ENCODE measurements at regions not wholly inside any gene's neighbourhood (a gene's known extent, or its start where the extent isn't known, plus 50 kb on each side); places are given as distances from the start of the nearest gene placed in this dataset.

- ChIA-PET CTCF (no interaction called here), POLR2A (no interaction called here)
- DNase-seq (ENCODE audit: extremely low spot score): no peak
- TF ChIP-seq L3MBTL2 (conservative IDR thresholded peaks at IDR 0.05): no peak
- TF ChIP-seq FOXA1 (IDR thresholded peaks at IDR 0.05): no peak
These were observed 923.7 kb downstream of the SLC4A3 start for GRCh38 chr2:220550995-220551700.

- ChIA-PET POLR2A (no interaction called here), CTCF (no interaction called here)
- TF ChIP-seq FOXA1 (IDR thresholded peaks at IDR 0.05): no peak
- no peak for DNase-seq (ENCODE audit: extremely low spot score)
These were observed 925.5 kb downstream of the SLC4A3 start for GRCh38 chr2:220552790-220553535.

GRCh38 chr2:220555961-220556630 is 928.7 kb downstream of the SLC4A3 start:
- CTCF ChIA-PET: no interaction called here
- DNase-seq (ENCODE audit: extremely low spot score): no peak
- POLR2A ChIA-PET: no interaction called here
- no peak for TF ChIP-seq NFRKB (IDR thresholded peaks at IDR 0.05)
- no peak for TF ChIP-seq SP1 (IDR thresholded peaks at IDR 0.05)
- no peak for TF ChIP-seq SUZ12 (IDR thresholded peaks at IDR 0.05)
- no peak for TF ChIP-seq HDGF (IDR thresholded peaks at IDR 0.05; ENCODE audit: borderline replicate concordance)
- TF ChIP-seq FOXA1 (IDR thresholded peaks at IDR 0.05): no peak
- no peak for TF ChIP-seq ZNF384 (IDR thresholded peaks at IDR 0.05)
- no peak for TF ChIP-seq FOXM1 (IDR thresholded peaks at IDR 0.05; ENCODE audit: borderline replicate concordance)
- no peak for TF ChIP-seq CTBP1 (IDR thresholded peaks at IDR 0.05; ENCODE audit: borderline replicate concordance)
- no peak for TF ChIP-seq ELF4 (IDR thresholded peaks at IDR 0.05)
- no peak for TF ChIP-seq LEF1 (IDR thresholded peaks at IDR 0.05; ENCODE audit: borderline replicate concordance)
- no peak for TF ChIP-seq L3MBTL2 (conservative IDR thresholded peaks at IDR 0.05)
- no peak for TF ChIP-seq BHLHE40 (IDR thresholded peaks at IDR 0.05; ENCODE audit: borderline replicate concordance)
- TF ChIP-seq FOXK2 (IDR thresholded peaks at IDR 0.05): no peak
- no peak for TF ChIP-seq PKNOX1 (IDR thresholded peaks at IDR 0.05)
- TF ChIP-seq ARNT (IDR thresholded peaks at IDR 0.05): no peak
- TF ChIP-seq TARDBP (IDR thresholded peaks at IDR 0.05): no peak

- no peak for DNase-seq (ENCODE audit: extremely low spot score)
- ChIA-PET POLR2A (no interaction called here), CTCF (no interaction called here)
- no peak for TF ChIP-seq FOXK2 (IDR thresholded peaks at IDR 0.05)
- no peak for TF ChIP-seq L3MBTL2 (conservative IDR thresholded peaks at IDR 0.05)
- no peak for TF ChIP-seq TARDBP (IDR thresholded peaks at IDR 0.05)
- TF ChIP-seq ELF4 (IDR thresholded peaks at IDR 0.05): no peak
- TF ChIP-seq FOXA1 (IDR thresholded peaks at IDR 0.05): no peak
- no peak for TF ChIP-seq HDGF (IDR thresholded peaks at IDR 0.05; ENCODE audit: borderline replicate concordance)
- TF ChIP-seq SP1 (IDR thresholded peaks at IDR 0.05): no peak
- no peak for TF ChIP-seq BHLHE40 (IDR thresholded peaks at IDR 0.05; ENCODE audit: borderline replicate concordance)
- TF ChIP-seq PKNOX1 (IDR thresholded peaks at IDR 0.05): no peak
- TF ChIP-seq ZNF384 (IDR thresholded peaks at IDR 0.05): no peak
- no peak for TF ChIP-seq LEF1 (IDR thresholded peaks at IDR 0.05; ENCODE audit: borderline replicate concordance)
- no peak for TF ChIP-seq FOXM1 (IDR thresholded peaks at IDR 0.05; ENCODE audit: borderline replicate concordance)
These were observed 929.2 kb downstream of the SLC4A3 start for GRCh38 chr2:220556658-220557057.

- no peak for TF ChIP-seq SP1 (IDR thresholded peaks at IDR 0.05)
- no peak for TF ChIP-seq HDGF (IDR thresholded peaks at IDR 0.05; ENCODE audit: borderline replicate concordance)
- TF ChIP-seq LEF1 (IDR thresholded peaks at IDR 0.05; ENCODE audit: borderline replicate concordance): no peak
- TF ChIP-seq PKNOX1 (IDR thresholded peaks at IDR 0.05): no peak
- no peak for TF ChIP-seq TARDBP (IDR thresholded peaks at IDR 0.05)
- ChIA-PET CTCF (no interaction called here), POLR2A (no interaction called here)
- no peak for DNase-seq (ENCODE audit: extremely low spot score)
These were observed 932.8 kb downstream of the SLC4A3 start for GRCh38 chr2:220560192-220560591.

- TF ChIP-seq L3MBTL2 (conservative IDR thresholded peaks at IDR 0.05) (no peak), BHLHE40 (IDR thresholded peaks at IDR 0.05; ENCODE audit: borderline replicate concordance) (no peak), FOXA1 (IDR thresholded peaks at IDR 0.05) (no peak), LEF1 (IDR thresholded peaks at IDR 0.05; ENCODE audit: borderline replicate concordance) (no peak), HDGF (IDR thresholded peaks at IDR 0.05; ENCODE audit: borderline replicate concordance) (no peak), ELF4 (IDR thresholded peaks at IDR 0.05) (no peak), SP1 (IDR thresholded peaks at IDR 0.05) (no peak), ZNF384 (IDR thresholded peaks at IDR 0.05) (no peak), ARNT (IDR thresholded peaks at IDR 0.05) (no peak), PKNOX1 (IDR thresholded peaks at IDR 0.05) (no peak), NFRKB (IDR thresholded peaks at IDR 0.05) (no peak), SUZ12 (IDR thresholded peaks at IDR 0.05) (no peak), TARDBP (IDR thresholded peaks at IDR 0.05) (no peak), CTBP1 (IDR thresholded peaks at IDR 0.05; ENCODE audit: borderline replicate concordance) (no peak), FOXK2 (IDR thresholded peaks at IDR 0.05) (no peak), FOXM1 (IDR thresholded peaks at IDR 0.05; ENCODE audit: borderline replicate concordance) (no peak)
- POLR2A ChIA-PET: no interaction called here
- CTCF ChIA-PET: no interaction called here
- DNase-seq (ENCODE audit: extremely low spot score): no peak
These were observed 935.1 kb downstream of the SLC4A3 start for GRCh38 chr2:220562375-220563140.

All from HEK293T (cell line).